ENCODE measurements at regions not wholly inside any gene's neighbourhood (a gene's known extent, or its start where the extent isn't known, plus 50 kb on each side); places are given as distances from the start of the nearest gene placed in this dataset.

- H3K9me3 Mint-ChIP-seq: peaks cover 0 to 2% (median 0%) of the 10 kb centered on the region in 7 donors
- Histone ChIP-seq H3K27me3 (ENCODE audit: control insufficient read depth in 2 of 2, insufficient read depth in 2 of 2, low read length in 2 of 2) (no peaks in the 10 kb centered on the region), H3K27ac (ENCODE audit: low read depth in 1 of 2, low read length in 2 of 2) (no peak overlapping the region), H3K9me3 (replicated peaks in 1 of 2; ENCODE audit: control insufficient read depth in 1 of 2, insufficient read depth in 1 of 2, low read length in 2 of 2) (no peaks in the 10 kb centered on the region), H3K9ac (ENCODE audit: insufficient read depth, low read length, poor library complexity, severe bottlenecking) (no peak overlapping the region), H3K4me3 (replicated peaks in 1 of 3; ENCODE audit: low read depth in 2 of 3, low read length in 3 of 3) (no peak overlapping the region), H3K79me2 (ENCODE audit: insufficient read depth, low read length) (no peaks in the 10 kb centered on the region), H2AFZ (ENCODE audit: insufficient read depth, low read depth, low read length, poor library complexity, severe bottlenecking) (no peak overlapping the region), H3K36me3 (replicated peaks in 1 of 2; ENCODE audit: control insufficient read depth in 1 of 2, insufficient read depth in 2 of 2, low read length in 2 of 2) (peaks cover 0 to 6% of the 10 kb centered on the region in 2 donors), H3K4me2 (replicated peaks; ENCODE audit: extremely low read depth, low read length, poor library complexity, severe bottlenecking) (no peak overlapping the region), H3K4me1 (ENCODE audit: control insufficient read depth in 1 of 2, insufficient read depth in 2 of 2, low read length in 2 of 2) (peaks cover 5 to 13% of the 10 kb centered on the region in 2 donors), H4K20me1 (ENCODE audit: insufficient read depth, low read length) (peaks cover 19% of the 10 kb centered on the region)
- TF ChIP-seq CTCF (IDR thresholded peaks at IDR 0.05): no peak
- peaks cover 6 to 13% of the 10 kb centered on the region in 2 donors for H3K36me3 Mint-ChIP-seq
- intact Hi-C loops (cut with micrococcal nuclease): no loop called here
- no peak overlapping the region for H3K4me3 Mint-ChIP-seq
- H3K27ac Mint-ChIP-seq: no peak overlapping the region
- WGBS (ENCODE audit: insufficient coverage): 97% methylated on average over 4 of the region's 7 CpGs
- DNase-seq: no peak
- peaks cover 10% of the 10 kb centered on the region for H3K4me1 Mint-ChIP-seq
- H3K27me3 Mint-ChIP-seq (ENCODE audit: low read depth in 3 of 3): no peaks in the 10 kb centered on the region
Measured at GRCh38 chr3:72371431-72371830, 476.8 kb downstream of the SHQ1 start.

DNA sequence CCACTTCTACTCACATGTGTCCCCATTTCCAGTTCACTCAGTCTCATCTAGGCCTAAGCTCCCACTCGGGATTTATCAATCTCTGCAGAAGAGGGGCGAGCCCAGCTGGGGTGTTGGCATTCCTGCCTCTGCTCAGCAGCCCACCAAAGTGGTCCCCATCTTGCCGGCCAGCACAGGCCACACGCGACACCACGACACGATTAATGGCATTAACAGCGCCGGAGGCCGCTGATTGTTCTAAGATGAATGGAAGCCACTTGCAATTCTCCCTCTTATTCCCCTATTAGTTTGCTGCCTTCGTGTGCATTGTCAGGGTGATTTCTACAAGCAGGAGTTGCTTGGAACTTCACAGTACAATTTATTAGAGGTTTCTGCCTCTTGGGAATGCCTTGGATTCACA, 477.3 kb downstream of the SHQ1 start:
- peaks cover 0 to 2% (median 0%) of the 10 kb centered on the region in 7 donors for H3K9me3 Mint-ChIP-seq
- 87% methylated on average over 3 of the region's 11 CpGs for whole genome bisulfite sequencing (ENCODE audit: insufficient coverage)
- no peak overlapping the region for H3K27ac Mint-ChIP-seq
- intact Hi-C loops (cut with micrococcal nuclease): no loop called here
- no peak for TF ChIP-seq CTCF (IDR thresholded peaks at IDR 0.05)
- Histone ChIP-seq H3K79me2 (ENCODE audit: insufficient read depth, low read length) (no peaks in the 10 kb centered on the region), H3K4me2 (replicated peaks; ENCODE audit: extremely low read depth, low read length, poor library complexity, severe bottlenecking) (no peak overlapping the region), H4K20me1 (ENCODE audit: insufficient read depth, low read length) (peaks cover 14% of the 10 kb centered on the region), H3K36me3 (replicated peaks in 1 of 2; ENCODE audit: control insufficient read depth in 1 of 2, insufficient read depth in 2 of 2, low read length in 2 of 2) (peaks cover 0 to under 1% of the 10 kb centered on the region in 2 donors), H3K9me3 (replicated peaks in 1 of 2; ENCODE audit: control insufficient read depth in 1 of 2, insufficient read depth in 1 of 2, low read length in 2 of 2) (no peaks in the 10 kb centered on the region), H3K27ac (ENCODE audit: low read depth in 1 of 2, low read length in 2 of 2) (no peak overlapping the region), H3K9ac (ENCODE audit: insufficient read depth, low read length, poor library complexity, severe bottlenecking) (no peak overlapping the region), H3K27me3 (ENCODE audit: control insufficient read depth in 2 of 2, insufficient read depth in 2 of 2, low read length in 2 of 2) (no peaks in the 10 kb centered on the region), H3K4me1 (ENCODE audit: control insufficient read depth in 1 of 2, insufficient read depth in 2 of 2, low read length in 2 of 2) (peaks cover 5 to 8% of the 10 kb centered on the region in 2 donors), H2AFZ (ENCODE audit: insufficient read depth, low read depth, low read length, poor library complexity, severe bottlenecking) (no peak overlapping the region), H3K4me3 (replicated peaks in 1 of 3; ENCODE audit: low read depth in 2 of 3, low read length in 3 of 3) (no peak overlapping the region)
- no peaks in the 10 kb centered on the region for H3K27me3 Mint-ChIP-seq (ENCODE audit: low read depth in 3 of 3)
- H3K4me1 Mint-ChIP-seq: peaks cover 8% of the 10 kb centered on the region
- peaks cover 5 to 12% of the 10 kb centered on the region in 2 donors for H3K36me3 Mint-ChIP-seq
- DNase-seq: no peak
- H3K4me3 Mint-ChIP-seq: no peak overlapping the region
